SU-DHL-6 (cell line): ENCODE measurements at regions not wholly inside any gene's neighbourhood (a gene's known extent, or its start where the extent isn't known, plus 50 kb on each side); places are given as distances from the start of the nearest gene placed in this dataset.

Experiments used
- H2AFZ ChIP-seq: fragments of 200-600 bp; sonication (generic); 2 replicates; pipeline ENCODE4 v1.6.1; 2014; ENCODE audit warnings: low read depth, mild to moderate bottlenecking, moderate library complexity, mixed read lengths, antibody characterized with exemption, low read length; ENCODE audit not compliant: severe bottlenecking
- H3F3A ChIP-seq: fragments of 200-600 bp; shearing (Covaris generic); 2 replicates; pipeline ENCODE4 v1.6.0; 2016; ENCODE audit warnings: antibody characterized with exemption, mild to moderate bottlenecking; ENCODE audit not compliant: insufficient read depth
- H3K27ac ChIP-seq: fragments of 200-600 bp; sonication (generic); 2 replicates; pipeline ENCODE4 v1.5.1; 2016; ENCODE audit warnings: low read depth, mild to moderate bottlenecking, low read length, moderate library complexity, mixed read lengths
- H3K27me3 ChIP-seq: fragments of 200-600 bp; sonication (generic), shearing (Covaris generic); 2 replicates; pipeline ENCODE4 v1.6.0; 2014; ENCODE audit warnings: mild to moderate bottlenecking, low read length
- H3K36me3 ChIP-seq: fragments of 200-600 bp; sonication (generic); 2 replicates; pipeline ENCODE4 v1.6.1; 2014; ENCODE audit warnings: mild to moderate bottlenecking, low read length, mixed read lengths
- H3K4me2 ChIP-seq: fragments of 300-600, 200-600 bp; shearing (Covaris generic), sonication (generic); 2 replicates; pipeline ENCODE4 v1.6.0; 2014; ENCODE audit warnings: low read length, low read depth, mild to moderate bottlenecking; ENCODE audit not compliant: poor library complexity, severe bottlenecking
- H3K4me3 ChIP-seq: fragments of 200-600 bp; sonication (generic); 2 replicates; pipeline ENCODE4 v1.5.1; 2014; ENCODE audit warnings: antibody characterized with exemption, low read length, mild to moderate bottlenecking, mixed read lengths; ENCODE audit not compliant: insufficient read depth, poor library complexity, severe bottlenecking
- H3K79me2 ChIP-seq: fragments of 200-600 bp; sonication (generic); 2 replicates; pipeline ENCODE4 v1.6.1; 2014; ENCODE audit warnings: mild to moderate bottlenecking, low read length, moderate library complexity; ENCODE audit not compliant: insufficient read depth
- H3K9ac ChIP-seq: fragments of 200-600 bp; sonication (generic); 2 replicates; pipeline ENCODE4 v1.7.0; 2014; ENCODE audit warnings: mild to moderate bottlenecking, low read length
- H3K9me2 ChIP-seq: fragments of 200-600 bp; sonication (generic); replicated peaks from 2 replicates; pipeline ENCODE4 v1.6.1; 2014; ENCODE audit warnings: low read length; ENCODE audit not compliant: insufficient read depth
- H3K9me3 ChIP-seq: fragments of 200-600 bp; sonication (generic); 2 replicates; pipeline ENCODE4 v1.6.1; 2014; ENCODE audit warnings: low read length, mixed read lengths; ENCODE audit not compliant: insufficient read depth
- H4K20me1 ChIP-seq: fragments of 200-600 bp; sonication (generic); 2 replicates; pipeline ENCODE4 v1.6.1; 2014; ENCODE audit warnings: low read depth, mild to moderate bottlenecking, antibody characterized with exemption, low read length, moderate library complexity, mixed read lengths
- CTCF ChIP-seq: fragments of 200-600 bp; sonication (generic); IDR thresholded peaks from one replicate; pipeline ENCODE4 v1.5.1; 2017; ENCODE audit warnings: antibody characterized with exemption, mild to moderate bottlenecking, low read length, moderate library complexity; ENCODE audit not compliant: insufficient read depth, poor library complexity, severe bottlenecking
- EZH2phosphoT487 ChIP-seq: fragments of 200-600 bp; sonication (generic), shearing (Covaris generic); conservative IDR thresholded peaks from 2 replicates; pipeline ENCODE4 v1.6.1; 2018; ENCODE audit warnings: mild to moderate bottlenecking, antibody characterized with exemption, low read length, moderate library complexity, mixed read lengths

GRCh38 chr7:69359003-69359700, 239.1 kb upstream of the AUTS2 start:
- Histone ChIP-seq H3K9me3 (no peaks in the 10 kb centered on the region), H2AFZ (no peak overlapping the region), H3K9me2 (no peaks in the 10 kb centered on the region), H3K79me2 (no peaks in the 10 kb centered on the region), H3F3A (no peaks in the 10 kb centered on the region), H3K9ac (no peak overlapping the region), H3K4me3 (no peak overlapping the region), H3K27me3 (no peaks in the 10 kb centered on the region), H4K20me1 (no peaks in the 10 kb centered on the region), H3K36me3 (no peaks in the 10 kb centered on the region), H3K4me2 (no peak overlapping the region), H3K27ac (no peak overlapping the region)
- no peak for TF ChIP-seq EZH2phosphoT487
- no peak for TF ChIP-seq CTCF

- H3K9ac ChIP-seq = no peak overlapping the region
- no peaks in the 10 kb centered on the region for H3K36me3 ChIP-seq
- H3K4me3 ChIP-seq = no peak overlapping the region
- no peak overlapping the region for H3K4me2 ChIP-seq
- TF ChIP-seq CTCF = no peak
- no peaks in the 10 kb centered on the region for H3K9me2 ChIP-seq
- H2AFZ ChIP-seq = no peak overlapping the region
- H3K9me3 ChIP-seq = no peaks in the 10 kb centered on the region
- no peaks in the 10 kb centered on the region for H3K27me3 ChIP-seq
- H4K20me1 ChIP-seq = no peaks in the 10 kb centered on the region
- H3F3A ChIP-seq = no peaks in the 10 kb centered on the region
- H3K27ac ChIP-seq = no peak overlapping the region
- no peaks in the 10 kb centered on the region for H3K79me2 ChIP-seq
Observed at GRCh38 chr7:69360913-69361312, 237.4 kb upstream of the AUTS2 start.

GRCh38 chr7:69363136-69363535, 235.1 kb upstream of the AUTS2 start:
- H3K9me3 ChIP-seq = no peaks in the 10 kb centered on the region
- no peaks in the 10 kb centered on the region for H3K9me2 ChIP-seq
- no peaks in the 10 kb centered on the region for H4K20me1 ChIP-seq
- no peaks in the 10 kb centered on the region for H3K27me3 ChIP-seq
- no peak for TF ChIP-seq CTCF
- TF ChIP-seq EZH2phosphoT487 = no peak
- no peak overlapping the region for H3K9ac ChIP-seq
- no peaks in the 10 kb centered on the region for H3K36me3 ChIP-seq
- no peaks in the 10 kb centered on the region for H3K79me2 ChIP-seq
- no peaks in the 10 kb centered on the region for H3F3A ChIP-seq
- no peak overlapping the region for H3K4me2 ChIP-seq
- H3K4me3 ChIP-seq = no peak overlapping the region
- H3K27ac ChIP-seq = no peak overlapping the region
- no peak overlapping the region for H2AFZ ChIP-seq
